ENCODE measurements at regions not wholly inside any gene's neighbourhood (a gene's known extent, or its start where the extent isn't known, plus 50 kb on each side); places are given as distances from the start of the nearest gene placed in this dataset.

GRCh38 chr12:4002601-4003000 lies 129.4 kb upstream of the PARP11 start:
- ATAC-seq (no peak), DNase-seq (ENCODE audit: low read depth, low spot score) (no peak)
- BruUV-seq (replicated peaks), result no TSS peak
- no peaks in the 10 kb centered on the region for H3K4me1 ChIP-seq (ENCODE audit: control insufficient read depth, insufficient read depth, low read length)
- in situ Hi-C loops (cut with HindIII; ENCODE audit: low pct_unique_long_range_greater_than_20kb, low sequenced_read_pairs), result no loop called here
- TF ChIP-seq REST (IDR thresholded peaks at IDR 0.05; ENCODE audit: insufficient read depth in 1 of 2, low read depth in 2 of 2, low read length in 1 of 2) (no peak), POLR2AphosphoS5 (IDR thresholded peaks at IDR 0.05; ENCODE audit: low read depth, low read length) (no peak), TCF7L2 (IDR thresholded peaks at IDR 0.05; ENCODE audit: low read depth, low read length) (no peak), CTCF (IDR thresholded peaks at IDR 0.05) (no peak), SIN3A (IDR thresholded peaks at IDR 0.05; ENCODE audit: borderline replicate concordance, insufficient read depth, low read depth, low read length) (no peak)
- no peaks in the 10 kb centered on the region for H3K36me3 ChIP-seq (ENCODE audit: control insufficient read depth, insufficient read depth, low read length)
- no peaks in the 10 kb centered on the region for H3K9me3 ChIP-seq (ENCODE audit: control insufficient read depth, insufficient read depth, low read depth, low read length)
- H3K27me3 ChIP-seq (ENCODE audit: control insufficient read depth, insufficient read depth, low read length), result no peaks in the 10 kb centered on the region; the same call in 1 of the 2 replicates
- CTCF ChIA-PET, result no interaction called here
- H3K4me3 ChIP-seq (ENCODE audit: low read depth in 2 of 2, low read length in 2 of 2), result no peak overlapping the region
- no peak overlapping the region for H3K27ac ChIP-seq (ENCODE audit: low read length)
- intact Hi-C loops (cut with micrococcal nuclease; ENCODE audit: unreplicated experiment), result no loop called here
- POLR2A ChIA-PET, result no interaction called here

GRCh38 chr12:4001841-4002240 lies 128.6 kb upstream of the PARP11 start:
- Histone ChIP-seq H3K27ac (ENCODE audit: low read length) (no peak overlapping the region), H3K4me3 (ENCODE audit: low read depth in 2 of 2, low read length in 2 of 2) (no peak overlapping the region), H3K9me3 (ENCODE audit: control insufficient read depth, insufficient read depth, low read depth, low read length) (no peaks in the 10 kb centered on the region), H3K36me3 (ENCODE audit: control insufficient read depth, insufficient read depth, low read length) (no peaks in the 10 kb centered on the region), H3K27me3 (ENCODE audit: control insufficient read depth, insufficient read depth, low read length) (no peaks in the 10 kb centered on the region; the same call in 1 of the 2 replicates), H3K4me1 (ENCODE audit: control insufficient read depth, insufficient read depth, low read length) (no peaks in the 10 kb centered on the region)
- ChIA-PET CTCF (no interaction called here), POLR2A (no interaction called here)
- DNase-seq (ENCODE audit: low read depth, low spot score), result no peak
- TF ChIP-seq CTCF (IDR thresholded peaks at IDR 0.05) (no peak), TCF7L2 (IDR thresholded peaks at IDR 0.05; ENCODE audit: low read depth, low read length) (no peak), REST (IDR thresholded peaks at IDR 0.05; ENCODE audit: insufficient read depth in 1 of 2, low read depth in 2 of 2, low read length in 1 of 2) (no peak), POLR2AphosphoS5 (IDR thresholded peaks at IDR 0.05; ENCODE audit: low read depth, low read length) (no peak), SIN3A (IDR thresholded peaks at IDR 0.05; ENCODE audit: borderline replicate concordance, insufficient read depth, low read depth, low read length) (no peak)
- intact Hi-C loops (cut with micrococcal nuclease; ENCODE audit: unreplicated experiment), result no loop called here
- no peak for ATAC-seq
- in situ Hi-C loops (cut with HindIII; ENCODE audit: low pct_unique_long_range_greater_than_20kb, low sequenced_read_pairs), result no loop called here
- no TSS peak for BruUV-seq (replicated peaks)
